Cardiac muscle cell (in vitro differentiated cells and primary cell): ENCODE measurements at regions not wholly inside any gene's neighbourhood (a gene's known extent, or its start where the extent isn't known, plus 50 kb on each side); places are given as distances from the start of the nearest gene placed in this dataset.
"Not testable (repeated sequence)": the region's sequence is repeated elsewhere in the genome, so short reads cannot be mapped to it uniquely, and the experiment has no call there.

ENCODE experiments used
- DNase-seq, 2 donors: peaks; one replicate each; pipeline versions ENCODE4 v3.0.0 to v3.0.0-alpha.2; 2010 to 2017; ENCODE audit warnings: low read depth in 1 of 2, low spot score in 1 of 2
- H3K27ac ChIP-seq: fragments of 200-600 bp; sonication (generic); 2 replicates; pipeline ENCODE4 v1.5.1; 2016
- H3K27me3 ChIP-seq: fragments of 200-600 bp; sonication (generic); 2 replicates; pipeline ENCODE4 v1.6.0; 2016; ENCODE audit warnings: control low read depth
- H3K36me3 ChIP-seq: fragments of 200-600 bp; sonication (generic); 2 replicates; pipeline ENCODE4 v1.5.1; 2016; ENCODE audit warnings: control low read depth
- H3K4me1 ChIP-seq: fragments of 200-600 bp; sonication (generic); 2 replicates; pipeline ENCODE4 v1.8.1; 2017; ENCODE audit warnings: low read depth, mild to moderate bottlenecking, mixed run types
- H3K4me3 ChIP-seq: fragments of 200-600 bp; sonication (generic); 2 replicates; pipeline ENCODE4 v1.5.1; 2016; ENCODE audit warnings: mild to moderate bottlenecking
- H3K9me3 ChIP-seq: fragments of 200-600 bp; sonication (generic); 2 replicates; pipeline ENCODE4 v1.5.1; 2017; ENCODE audit warnings: low read depth, mild to moderate bottlenecking, control low read depth
- TF ChIP-seq, protein P1 (sequence below): IDR thresholded peaks from 2 replicates; pipeline ENCODE4 v1.5.1; 2012; ENCODE audit warnings: low read depth, mild to moderate bottlenecking, low read length

DNA sequence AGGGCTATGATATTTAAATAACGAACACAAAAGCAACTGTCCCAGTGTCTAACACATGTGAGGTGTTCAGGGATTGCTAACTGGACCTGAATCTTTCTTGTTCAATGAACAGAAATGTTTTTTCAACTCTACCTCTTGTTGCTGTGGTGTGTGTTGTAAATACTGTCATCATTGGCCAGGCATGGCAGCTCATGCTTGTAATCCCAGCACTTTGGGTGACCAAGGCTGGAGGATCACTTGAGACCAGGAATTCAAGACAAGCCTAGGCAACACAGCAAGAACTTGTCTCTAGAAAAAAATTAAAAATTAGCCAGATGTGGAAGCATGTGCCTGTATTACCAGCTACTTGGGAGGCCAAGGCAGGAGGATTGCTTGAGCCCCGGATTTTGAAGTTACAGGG is 1250.9 kb downstream of the TYW1 start:
- TF ChIP-seq, protein P1, sequence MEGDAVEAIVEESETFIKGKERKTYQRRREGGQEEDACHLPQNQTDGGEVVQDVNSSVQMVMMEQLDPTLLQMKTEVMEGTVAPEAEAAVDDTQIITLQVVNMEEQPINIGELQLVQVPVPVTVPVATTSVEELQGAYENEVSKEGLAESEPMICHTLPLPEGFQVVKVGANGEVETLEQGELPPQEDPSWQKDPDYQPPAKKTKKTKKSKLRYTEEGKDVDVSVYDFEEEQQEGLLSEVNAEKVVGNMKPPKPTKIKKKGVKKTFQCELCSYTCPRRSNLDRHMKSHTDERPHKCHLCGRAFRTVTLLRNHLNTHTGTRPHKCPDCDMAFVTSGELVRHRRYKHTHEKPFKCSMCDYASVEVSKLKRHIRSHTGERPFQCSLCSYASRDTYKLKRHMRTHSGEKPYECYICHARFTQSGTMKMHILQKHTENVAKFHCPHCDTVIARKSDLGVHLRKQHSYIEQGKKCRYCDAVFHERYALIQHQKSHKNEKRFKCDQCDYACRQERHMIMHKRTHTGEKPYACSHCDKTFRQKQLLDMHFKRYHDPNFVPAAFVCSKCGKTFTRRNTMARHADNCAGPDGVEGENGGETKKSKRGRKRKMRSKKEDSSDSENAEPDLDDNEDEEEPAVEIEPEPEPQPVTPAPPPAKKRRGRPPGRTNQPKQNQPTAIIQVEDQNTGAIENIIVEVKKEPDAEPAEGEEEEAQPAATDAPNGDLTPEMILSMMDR = no peak
- Histone ChIP-seq H3K4me3 (no peak overlapping the region), H3K9me3 (no peaks in the 10 kb centered on the region), H3K36me3 (no peaks in the 10 kb centered on the region), H3K27ac (no peak overlapping the region), H3K4me1 (no peaks in the 10 kb centered on the region), H3K27me3 (no peaks in the 10 kb centered on the region)
- DNase-seq = no peak

DNA sequence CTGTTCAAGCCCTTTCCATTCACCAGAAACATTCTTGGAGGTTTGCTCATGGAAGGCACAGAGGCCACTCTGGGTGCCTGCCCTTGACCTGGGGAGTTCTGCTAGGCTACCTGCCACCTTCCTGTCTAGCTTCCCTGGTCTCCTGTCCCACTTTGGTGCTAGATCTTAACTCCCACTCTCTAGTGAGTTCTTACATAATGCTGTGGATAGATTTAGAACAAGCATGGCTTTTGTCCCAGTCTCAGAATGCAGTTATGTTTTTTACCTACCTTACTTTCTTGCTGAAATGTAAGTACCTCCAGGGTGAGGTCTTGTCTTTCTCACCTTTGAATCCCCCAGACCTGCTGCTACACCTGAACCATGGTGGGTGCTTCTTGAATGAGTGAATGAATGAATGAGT is 1252.3 kb downstream of the TYW1 start:
- no peak for DNase-seq
- no peaks in the 10 kb centered on the region for H3K4me1 ChIP-seq
- H3K4me3 ChIP-seq = no peak overlapping the region
- no peaks in the 10 kb centered on the region for H3K36me3 ChIP-seq
- H3K27ac ChIP-seq = no peak overlapping the region
- no peaks in the 10 kb centered on the region for H3K9me3 ChIP-seq
- no peaks in the 10 kb centered on the region for H3K27me3 ChIP-seq
- TF ChIP-seq, protein P1 = no peak

DNA sequence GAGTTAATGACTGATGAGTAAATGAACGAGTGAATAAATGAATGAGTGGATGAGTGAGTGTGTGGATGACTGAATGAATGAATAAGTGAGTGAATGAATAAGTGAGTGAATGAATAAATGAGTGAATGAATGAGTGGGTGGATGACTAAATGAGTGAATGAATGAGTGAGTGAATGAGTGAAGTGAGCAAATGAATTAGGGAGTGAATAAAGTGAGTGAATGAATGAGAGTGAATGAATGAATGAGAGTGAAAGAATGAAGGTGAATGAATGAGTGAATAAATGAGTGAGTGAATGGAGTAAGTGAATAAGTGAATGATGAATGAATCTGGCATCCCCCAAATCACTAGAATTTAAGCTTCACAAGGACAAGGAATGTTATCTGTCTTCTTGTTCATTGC is 1253.0 kb downstream of the TYW1 start:
- Histone ChIP-seq H3K4me3 (no peak overlapping the region), H3K27ac (no peak overlapping the region), H3K36me3 (no peaks in the 10 kb centered on the region), H3K27me3 (no peaks in the 10 kb centered on the region), H3K9me3 (no peaks in the 10 kb centered on the region), H3K4me1 (no peaks in the 10 kb centered on the region)
- TF ChIP-seq, protein P1 = no peak
- DNase-seq = no peak

DNA sequence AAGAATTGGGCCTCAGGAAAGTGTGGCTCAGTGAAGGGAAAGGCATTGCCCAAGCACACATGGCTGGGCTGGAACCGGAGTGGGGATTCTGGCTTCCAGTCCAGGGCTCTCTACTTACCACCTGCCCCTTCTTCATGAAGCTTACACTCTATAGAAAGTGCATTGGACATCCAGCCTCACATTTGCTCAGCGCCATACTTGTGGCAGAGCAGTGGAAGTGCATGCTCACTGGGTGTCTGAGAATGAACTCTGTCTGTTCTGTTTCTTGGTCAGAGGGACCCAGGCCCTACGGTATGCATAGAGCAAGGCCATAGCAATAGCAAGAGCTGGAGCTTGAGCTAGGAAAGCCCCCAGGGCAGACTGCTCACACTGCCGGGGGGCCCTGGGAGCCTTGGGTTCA is 1253.5 kb downstream of the TYW1 start:
- Histone ChIP-seq H3K27ac (no peak overlapping the region), H3K9me3 (no peaks in the 10 kb centered on the region)

DNA sequence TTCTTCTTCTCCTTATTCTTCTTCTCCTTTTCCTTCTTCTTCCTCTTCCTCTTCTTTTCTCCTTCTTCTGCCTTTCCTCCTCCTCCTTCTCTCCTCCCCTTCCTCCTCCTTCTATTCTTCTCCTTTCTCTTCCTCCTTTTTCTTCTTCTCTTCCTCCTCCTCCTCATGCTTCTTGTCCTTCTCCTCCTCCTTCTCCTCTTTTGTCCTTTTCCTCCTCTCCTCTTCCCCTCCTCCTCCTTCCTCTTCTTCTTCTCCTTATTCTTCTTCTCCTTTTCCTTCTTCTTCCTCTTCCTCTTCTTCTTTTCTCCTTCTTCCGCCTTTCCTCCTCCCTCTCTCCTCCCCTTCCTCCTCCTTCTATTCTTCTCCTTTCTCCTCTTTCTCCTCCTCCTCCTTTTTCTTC is 1258.2 kb downstream of the TYW1 start:
- H3K27ac ChIP-seq, H3K36me3 ChIP-seq, H3K4me3 ChIP-seq, H3K4me1 ChIP-seq, H3K9me3 ChIP-seq, H3K27me3 ChIP-seq, DNase-seq: not testable (repeated sequence)

More for the DNA sequence above, 1253.5 kb downstream of the TYW1 start:
- no peak overlapping the region for H3K4me3 ChIP-seq
- no peaks in the 10 kb centered on the region for H3K27me3 ChIP-seq
- no peaks in the 10 kb centered on the region for H3K36me3 ChIP-seq
- DNase-seq = no peak
- TF ChIP-seq, protein P1 = no peak
- no peaks in the 10 kb centered on the region for H3K4me1 ChIP-seq

DNA sequence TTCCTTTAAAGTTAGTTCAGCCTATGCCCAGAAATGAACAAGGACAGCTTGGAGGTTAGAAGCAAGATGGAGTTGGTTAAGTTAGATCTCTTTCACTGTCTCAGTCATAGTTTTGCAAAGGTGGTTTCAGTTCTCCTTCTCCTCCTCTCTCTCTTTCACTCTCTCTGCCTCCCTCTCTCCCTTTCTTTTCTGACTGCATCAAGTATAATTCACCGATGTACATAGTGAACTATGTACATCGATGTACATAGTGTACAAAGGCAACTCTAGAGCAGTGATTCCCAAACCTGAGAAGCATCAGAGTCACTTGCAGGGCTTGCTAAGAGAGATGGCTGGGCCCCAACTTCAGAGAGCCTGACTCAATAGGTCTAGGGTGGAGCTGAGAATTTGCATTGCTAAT is 1259.7 kb downstream of the TYW1 start:
- Histone ChIP-seq H3K27ac (no peak overlapping the region), H3K4me1 (no peaks in the 10 kb centered on the region), H3K27me3 (no peaks in the 10 kb centered on the region), H3K9me3 (no peaks in the 10 kb centered on the region), H3K36me3 (no peaks in the 10 kb centered on the region), H3K4me3 (no peak overlapping the region)
- no peak for DNase-seq
- TF ChIP-seq, protein P1 = no peak
